Esophagus squamous epithelium (tissue), 4 donors: ENCODE measurements at regions not wholly inside any gene's neighbourhood (a gene's known extent, or its start where the extent isn't known, plus 50 kb on each side); places are given as distances from the start of the nearest gene placed in this dataset.
"Not testable (repeated sequence)": the region's sequence is repeated elsewhere in the genome, so short reads cannot be mapped to it uniquely, and the experiment has no call there.

Experiments used
- POLR2A ChIP-seq, 4 donors: fragments of 450-650 bp; IDR thresholded peaks; one replicate each; pipeline ENCODE4 v1.6.1; 2017; ENCODE audit warnings: antibody characterized with exemption in 4 of 4, mild to moderate bottlenecking in 4 of 4, moderate library complexity in 3 of 4
- TF ChIP-seq, protein P1 (sequence below), 6 experiments: fragments of 450-650 bp in 4 of 6; fragments of 200-600 bp in 2 of 6; sonication (generic) in 2 of 6; IDR thresholded peaks; one replicate each; pipeline ENCODE4 v1.5.1; 2016 to 2019; ENCODE audit warnings: antibody characterized with exemption in 6 of 6, mild to moderate bottlenecking in 4 of 6, moderate library complexity in 4 of 6

GRCh38 chr4:85054925-85055324 is 88.4 kb upstream of the WDFY3 start:
- TF ChIP-seq, protein P1, sequence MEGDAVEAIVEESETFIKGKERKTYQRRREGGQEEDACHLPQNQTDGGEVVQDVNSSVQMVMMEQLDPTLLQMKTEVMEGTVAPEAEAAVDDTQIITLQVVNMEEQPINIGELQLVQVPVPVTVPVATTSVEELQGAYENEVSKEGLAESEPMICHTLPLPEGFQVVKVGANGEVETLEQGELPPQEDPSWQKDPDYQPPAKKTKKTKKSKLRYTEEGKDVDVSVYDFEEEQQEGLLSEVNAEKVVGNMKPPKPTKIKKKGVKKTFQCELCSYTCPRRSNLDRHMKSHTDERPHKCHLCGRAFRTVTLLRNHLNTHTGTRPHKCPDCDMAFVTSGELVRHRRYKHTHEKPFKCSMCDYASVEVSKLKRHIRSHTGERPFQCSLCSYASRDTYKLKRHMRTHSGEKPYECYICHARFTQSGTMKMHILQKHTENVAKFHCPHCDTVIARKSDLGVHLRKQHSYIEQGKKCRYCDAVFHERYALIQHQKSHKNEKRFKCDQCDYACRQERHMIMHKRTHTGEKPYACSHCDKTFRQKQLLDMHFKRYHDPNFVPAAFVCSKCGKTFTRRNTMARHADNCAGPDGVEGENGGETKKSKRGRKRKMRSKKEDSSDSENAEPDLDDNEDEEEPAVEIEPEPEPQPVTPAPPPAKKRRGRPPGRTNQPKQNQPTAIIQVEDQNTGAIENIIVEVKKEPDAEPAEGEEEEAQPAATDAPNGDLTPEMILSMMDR (IDR thresholded peaks at IDR 0.05), result not testable (repeated sequence)
- not testable (repeated sequence) for TF ChIP-seq POLR2A (IDR thresholded peaks at IDR 0.05)
